GM23338 (cell line): ENCODE measurements at regions not wholly inside any gene's neighbourhood (a gene's known extent, or its start where the extent isn't known, plus 50 kb on each side); places are given as distances from the start of the nearest gene placed in this dataset.

Source experiments
- ATAC-seq: fragments of 200-7000 bp; cut with Tn5 transposase; 3 replicates; pipeline ENCODE4 v1.9.1; 2020
- DNase-seq: peaks from one replicate; pipeline ENCODE4 v3.0.0-alpha.2; 2015; ENCODE audit warnings: low spot score
- H2AFZ ChIP-seq: fragments of 200-600 bp; sonication (generic); 2 replicates; pipeline ENCODE4 v1.8.0; 2016; ENCODE audit warnings: antibody characterized with exemption, mild to moderate bottlenecking, moderate library complexity
- H3F3A ChIP-seq: fragments of 200-600 bp; sonication (generic); replicated peaks from 2 replicates; pipeline ENCODE4 v1.8.0; 2017; ENCODE audit warnings: antibody characterized with exemption, mixed run types, low read depth
- H3K27ac ChIP-seq: fragments of 200-600 bp; sonication (generic); 2 replicates; pipeline ENCODE4 v1.6.1; 2016; ENCODE audit warnings: low read depth
- H3K27me3 ChIP-seq: fragments of 200-600 bp; sonication (generic); 2 replicates; pipeline ENCODE4 v1.8.0; 2016; ENCODE audit warnings: mild to moderate bottlenecking, mixed run types, moderate library complexity; ENCODE audit not compliant: insufficient read depth
- H3K36me3 ChIP-seq: fragments of 200-600 bp; sonication (generic); 2 replicates; pipeline ENCODE4 v1.8.0; 2016; ENCODE audit warnings: mild to moderate bottlenecking; ENCODE audit not compliant: insufficient read depth
- H3K4me1 ChIP-seq: fragments of 200-600 bp; sonication (generic); 2 replicates; pipeline ENCODE4 v1.8.0; 2016; ENCODE audit warnings: mild to moderate bottlenecking, moderate library complexity; ENCODE audit not compliant: insufficient read depth
- H3K4me2 ChIP-seq: fragments of 200-600 bp; sonication (generic); 2 replicates; pipeline ENCODE4 v1.7.1; 2017; ENCODE audit warnings: mixed run types
- H3K4me3 ChIP-seq: fragments of 200-600 bp; sonication (generic); 2 replicates; pipeline ENCODE4 v1.6.1; 2016; ENCODE audit warnings: mixed run types
- H3K79me2 ChIP-seq: fragments of 200-600 bp; sonication (generic); replicated peaks from 2 replicates; pipeline ENCODE4 v1.8.0; 2017; ENCODE audit warnings: mild to moderate bottlenecking; ENCODE audit not compliant: insufficient read depth
- H3K9me2 ChIP-seq: fragments of 200-600 bp; sonication (generic); 2 replicates; pipeline ENCODE4 v1.8.0; 2017; ENCODE audit not compliant: insufficient read depth
- H4K20me1 ChIP-seq: fragments of 200-600 bp; sonication (generic); replicated peaks from 2 replicates; pipeline ENCODE4 v1.8.0; 2017; ENCODE audit warnings: mild to moderate bottlenecking; ENCODE audit not compliant: insufficient read depth
- H3K27ac Mint-ChIP-seq: 2 replicates; pipeline ENCODE4 v1.8.0; 2020; ENCODE audit warnings: inconsistent platforms, mild to moderate bottlenecking, moderate library complexity, mixed read lengths
- H3K27me3 Mint-ChIP-seq: 3 replicates; pipeline ENCODE4 v1.8.0; 2022; ENCODE audit warnings: low read depth, mild to moderate bottlenecking, moderate library complexity, mixed read lengths, inconsistent platforms; ENCODE audit not compliant: insufficient read depth, poor library complexity
- H3K36me3 Mint-ChIP-seq: 3 replicates; pipeline ENCODE4 v1.8.0; 2021; ENCODE audit warnings: low read depth, mild to moderate bottlenecking, inconsistent platforms, moderate library complexity, mixed read lengths
- H3K4me1 Mint-ChIP-seq: 3 replicates; pipeline ENCODE4 v1.8.0; 2020; ENCODE audit warnings: mild to moderate bottlenecking, inconsistent platforms, mixed read lengths
- H3K4me3 Mint-ChIP-seq: 3 replicates; pipeline ENCODE4 v1.8.0; 2021; ENCODE audit warnings: moderate library complexity, mild to moderate bottlenecking, inconsistent platforms, mixed read lengths
- H3K9me3 Mint-ChIP-seq: 3 replicates; pipeline ENCODE4 v1.8.0; 2020; ENCODE audit warnings: moderate library complexity, mild to moderate bottlenecking, inconsistent platforms, mixed read lengths
- CREB1 ChIP-seq: fragments of 250-450 bp; sonication (Bioruptor Pico); IDR thresholded peaks from 2 replicates; pipeline ENCODE4 v1.5.0; 2020; ENCODE audit warnings: low read depth, mild to moderate bottlenecking, moderate library complexity
- JUNB ChIP-seq: IDR thresholded peaks from one replicate; pipeline ENCODE4 v1.6.1; 2016; ENCODE audit warnings: antibody characterized with exemption; ENCODE audit not compliant: unreplicated experiment
- ZNF114 ChIP-seq: fragments of 250-450 bp; sonication (Bioruptor Pico); IDR thresholded peaks from 2 replicates; pipeline ENCODE4 v1.5.0; 2020; ENCODE audit warnings: mild to moderate bottlenecking, moderate library complexity
- TF ChIP-seq, protein P1 (sequence below), 2 experiments: fragments of 200-600 bp in 1 of 2; sonication (generic) in 1 of 2; conservative IDR thresholded peaks; 2 replicates each; pipeline versions ENCODE4 v1.5.1 to v1.6.1; 2016 to 2017; ENCODE audit warnings: antibody characterized with exemption in 2 of 2, low read depth in 2 of 2, mild to moderate bottlenecking in 2 of 2, moderate library complexity in 1 of 2
- TF ChIP-seq, protein P2 (sequence below): IDR thresholded peaks from 2 replicates; pipeline ENCODE4 v1.6.1; 2016; ENCODE audit warnings: antibody characterized with exemption
- TF ChIP-seq, protein P3 (sequence below): IDR thresholded peaks from one replicate; pipeline ENCODE4 v1.6.1; 2018; ENCODE audit warnings: antibody characterized with exemption; ENCODE audit not compliant: unreplicated experiment

DNA sequence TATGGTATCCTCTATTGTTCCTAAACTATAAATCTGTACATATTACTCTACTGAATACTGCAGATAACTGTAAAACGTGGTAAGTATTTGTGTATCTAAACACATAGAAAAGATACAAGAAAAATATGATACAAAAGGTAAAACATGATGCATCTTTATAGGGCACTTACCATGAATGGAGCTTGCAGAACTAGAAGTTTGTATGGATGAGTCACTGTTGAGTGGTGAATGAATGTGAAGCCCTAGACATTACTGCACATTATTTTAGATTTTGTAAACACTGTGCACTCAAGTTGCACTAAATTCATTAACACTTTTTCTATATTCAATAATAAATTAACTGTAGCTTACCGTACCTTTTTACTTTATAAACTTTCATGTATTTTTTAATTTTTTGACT lies 357.5 kb downstream of the ZWINT start (continued):
- TF ChIP-seq, protein P1, sequence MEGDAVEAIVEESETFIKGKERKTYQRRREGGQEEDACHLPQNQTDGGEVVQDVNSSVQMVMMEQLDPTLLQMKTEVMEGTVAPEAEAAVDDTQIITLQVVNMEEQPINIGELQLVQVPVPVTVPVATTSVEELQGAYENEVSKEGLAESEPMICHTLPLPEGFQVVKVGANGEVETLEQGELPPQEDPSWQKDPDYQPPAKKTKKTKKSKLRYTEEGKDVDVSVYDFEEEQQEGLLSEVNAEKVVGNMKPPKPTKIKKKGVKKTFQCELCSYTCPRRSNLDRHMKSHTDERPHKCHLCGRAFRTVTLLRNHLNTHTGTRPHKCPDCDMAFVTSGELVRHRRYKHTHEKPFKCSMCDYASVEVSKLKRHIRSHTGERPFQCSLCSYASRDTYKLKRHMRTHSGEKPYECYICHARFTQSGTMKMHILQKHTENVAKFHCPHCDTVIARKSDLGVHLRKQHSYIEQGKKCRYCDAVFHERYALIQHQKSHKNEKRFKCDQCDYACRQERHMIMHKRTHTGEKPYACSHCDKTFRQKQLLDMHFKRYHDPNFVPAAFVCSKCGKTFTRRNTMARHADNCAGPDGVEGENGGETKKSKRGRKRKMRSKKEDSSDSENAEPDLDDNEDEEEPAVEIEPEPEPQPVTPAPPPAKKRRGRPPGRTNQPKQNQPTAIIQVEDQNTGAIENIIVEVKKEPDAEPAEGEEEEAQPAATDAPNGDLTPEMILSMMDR (conservative IDR thresholded peaks at IDR 0.05; ENCODE audit: low read depth in 2 of 2) = no peak
- no peak for TF ChIP-seq ZNF114 (CRISPR knock-in tag)
- TF ChIP-seq, protein P2, sequence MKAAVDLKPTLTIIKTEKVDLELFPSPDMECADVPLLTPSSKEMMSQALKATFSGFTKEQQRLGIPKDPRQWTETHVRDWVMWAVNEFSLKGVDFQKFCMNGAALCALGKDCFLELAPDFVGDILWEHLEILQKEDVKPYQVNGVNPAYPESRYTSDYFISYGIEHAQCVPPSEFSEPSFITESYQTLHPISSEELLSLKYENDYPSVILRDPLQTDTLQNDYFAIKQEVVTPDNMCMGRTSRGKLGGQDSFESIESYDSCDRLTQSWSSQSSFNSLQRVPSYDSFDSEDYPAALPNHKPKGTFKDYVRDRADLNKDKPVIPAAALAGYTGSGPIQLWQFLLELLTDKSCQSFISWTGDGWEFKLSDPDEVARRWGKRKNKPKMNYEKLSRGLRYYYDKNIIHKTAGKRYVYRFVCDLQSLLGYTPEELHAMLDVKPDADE = no peak
- no peak for TF ChIP-seq CREB1

DNA sequence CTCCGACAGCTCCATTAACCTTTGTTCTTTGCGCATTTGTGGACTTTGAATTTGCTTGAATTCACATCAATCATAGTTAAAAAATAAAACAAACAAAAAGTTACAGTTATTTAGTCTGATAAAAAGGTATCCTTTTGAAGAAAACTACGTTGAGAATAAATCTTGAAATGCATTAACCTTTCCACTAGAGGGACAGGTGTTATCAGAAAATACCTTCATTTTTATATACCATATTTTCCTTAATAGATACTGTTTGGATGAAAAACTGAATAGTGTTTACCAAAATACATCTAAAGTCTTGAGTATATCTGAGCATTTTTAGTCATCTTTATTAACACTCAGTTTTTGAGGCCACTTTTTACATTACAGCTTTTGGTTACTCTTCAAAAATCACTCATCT lies 371.9 kb downstream of the ZWINT start:
- no peak overlapping the region for H3K4me3 ChIP-seq
- no peaks in the 10 kb centered on the region for H3F3A ChIP-seq
- H3K27me3 ChIP-seq = no peaks in the 10 kb centered on the region
- Mint-ChIP-seq H3K36me3 (no peaks in the 10 kb centered on the region), H3K27ac (no peak overlapping the region), H3K9me3 (no peaks in the 10 kb centered on the region), H3K4me1 (no peaks in the 10 kb centered on the region), H3K27me3 (no peaks in the 10 kb centered on the region), H3K4me3 (no peak overlapping the region)
- no peak for ATAC-seq
- H3K36me3 ChIP-seq = no peaks in the 10 kb centered on the region
- DNase-seq = no peak
- no peak overlapping the region for H2AFZ ChIP-seq
- no peak overlapping the region for H3K4me2 ChIP-seq
- H3K27ac ChIP-seq = no peak overlapping the region
- H4K20me1 ChIP-seq = no peaks in the 10 kb centered on the region
- TF ChIP-seq ZNF114 (CRISPR knock-in tag) (no peak), JUNB (no peak)
- TF ChIP-seq, protein P3, sequence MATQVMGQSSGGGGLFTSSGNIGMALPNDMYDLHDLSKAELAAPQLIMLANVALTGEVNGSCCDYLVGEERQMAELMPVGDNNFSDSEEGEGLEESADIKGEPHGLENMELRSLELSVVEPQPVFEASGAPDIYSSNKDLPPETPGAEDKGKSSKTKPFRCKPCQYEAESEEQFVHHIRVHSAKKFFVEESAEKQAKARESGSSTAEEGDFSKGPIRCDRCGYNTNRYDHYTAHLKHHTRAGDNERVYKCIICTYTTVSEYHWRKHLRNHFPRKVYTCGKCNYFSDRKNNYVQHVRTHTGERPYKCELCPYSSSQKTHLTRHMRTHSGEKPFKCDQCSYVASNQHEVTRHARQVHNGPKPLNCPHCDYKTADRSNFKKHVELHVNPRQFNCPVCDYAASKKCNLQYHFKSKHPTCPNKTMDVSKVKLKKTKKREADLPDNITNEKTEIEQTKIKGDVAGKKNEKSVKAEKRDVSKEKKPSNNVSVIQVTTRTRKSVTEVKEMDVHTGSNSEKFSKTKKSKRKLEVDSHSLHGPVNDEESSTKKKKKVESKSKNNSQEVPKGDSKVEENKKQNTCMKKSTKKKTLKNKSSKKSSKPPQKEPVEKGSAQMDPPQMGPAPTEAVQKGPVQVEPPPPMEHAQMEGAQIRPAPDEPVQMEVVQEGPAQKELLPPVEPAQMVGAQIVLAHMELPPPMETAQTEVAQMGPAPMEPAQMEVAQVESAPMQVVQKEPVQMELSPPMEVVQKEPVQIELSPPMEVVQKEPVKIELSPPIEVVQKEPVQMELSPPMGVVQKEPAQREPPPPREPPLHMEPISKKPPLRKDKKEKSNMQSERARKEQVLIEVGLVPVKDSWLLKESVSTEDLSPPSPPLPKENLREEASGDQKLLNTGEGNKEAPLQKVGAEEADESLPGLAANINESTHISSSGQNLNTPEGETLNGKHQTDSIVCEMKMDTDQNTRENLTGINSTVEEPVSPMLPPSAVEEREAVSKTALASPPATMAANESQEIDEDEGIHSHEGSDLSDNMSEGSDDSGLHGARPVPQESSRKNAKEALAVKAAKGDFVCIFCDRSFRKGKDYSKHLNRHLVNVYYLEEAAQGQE = no peak
- TF ChIP-seq, protein P1 (conservative IDR thresholded peaks at IDR 0.05; ENCODE audit: low read depth in 2 of 2) = peak in 1 of 2 experiments; percentile 54; a peak in 2 of 4 replicates
- H3K4me1 ChIP-seq = no peaks in the 10 kb centered on the region
- H3K9me2 ChIP-seq = no peaks in the 10 kb centered on the region
- no peaks in the 10 kb centered on the region for H3K79me2 ChIP-seq
